Mesenchymal stem cell (in vitro differentiated cells and primary cell): ENCODE measurements at regions not wholly inside any gene's neighbourhood (a gene's known extent, or its start where the extent isn't known, plus 50 kb on each side); places are given as distances from the start of the nearest gene placed in this dataset.
A peak's percentile ranks its signal among the peaks of the same experiment; 100 is the strongest.

Source experiments
- DNase-seq: peaks from one replicate; pipeline ENCODE4 v3.0.0-alpha.2; 2013
- H2AFZ ChIP-seq: one replicate; pipeline ENCODE4 v1.6.1; 2013; ENCODE audit warnings: low read depth, mild to moderate bottlenecking, control low read depth, inconsistent platforms, low read length, moderate library complexity
- H2AK5ac ChIP-seq: 2 replicates; pipeline ENCODE4 v1.6.1; 2013; ENCODE audit warnings: low read length, moderate library complexity, mild to moderate bottlenecking, inconsistent platforms; ENCODE audit not compliant: severe bottlenecking
- H2BK120ac ChIP-seq: one replicate; pipeline ENCODE4 v1.6.1; 2013; ENCODE audit warnings: low read depth, mild to moderate bottlenecking, inconsistent platforms, low read length, moderate library complexity
- H2BK12ac ChIP-seq, 2 experiments: one replicate each; pipeline ENCODE4 v1.6.1; 2013; ENCODE audit warnings: inconsistent platforms in 2 of 2, low read length in 2 of 2, mild to moderate bottlenecking in 2 of 2, moderate library complexity in 2 of 2, control low read depth in 1 of 2
- H2BK15ac ChIP-seq: one replicate; pipeline ENCODE4 v1.6.1; 2013; ENCODE audit warnings: mild to moderate bottlenecking, low read depth, inconsistent platforms; ENCODE audit not compliant: poor library complexity, severe bottlenecking
- H2BK5ac ChIP-seq: 2 replicates; pipeline ENCODE4 v1.6.1; 2013; ENCODE audit warnings: low read depth, mild to moderate bottlenecking, low read length, control low read depth, inconsistent platforms; ENCODE audit not compliant: poor library complexity, severe bottlenecking
- H3K14ac ChIP-seq, 2 experiments: one replicate each; pipeline ENCODE4 v1.6.1; 2013; ENCODE audit warnings: inconsistent platforms in 2 of 2, low read length in 2 of 2, control low read depth in 1 of 2, mild to moderate bottlenecking in 1 of 2, moderate library complexity in 1 of 2
- H3K18ac ChIP-seq, 2 experiments: one replicate each; pipeline ENCODE4 v1.6.1; 2013; ENCODE audit warnings: inconsistent platforms in 2 of 2, low read length in 2 of 2, control low read depth in 1 of 2, low read depth in 1 of 2, mild to moderate bottlenecking in 1 of 2
- H3K23ac ChIP-seq, 2 experiments: one replicate each; pipeline ENCODE4 v1.6.1; 2013; ENCODE audit warnings: inconsistent platforms in 2 of 2, low read length in 2 of 2, mild to moderate bottlenecking in 2 of 2, moderate library complexity in 2 of 2, control low read depth in 1 of 2
- H3K27ac ChIP-seq: 2 replicates; pipeline ENCODE4 v1.5.1; 2013; ENCODE audit warnings: mild to moderate bottlenecking, moderate library complexity, low read length, control low read depth, inconsistent platforms; ENCODE audit not compliant: poor library complexity, severe bottlenecking
- H3K27me3 ChIP-seq, 2 experiments: 2 replicates each; pipeline versions ENCODE4 v1.6.1 to v1.7.0; 2013; ENCODE audit warnings: low read length in 2 of 2, mild to moderate bottlenecking in 2 of 2, moderate library complexity in 2 of 2, control low read depth in 1 of 2, inconsistent platforms in 1 of 2; ENCODE audit not compliant: control insufficient read depth in 1 of 2, insufficient read depth in 1 of 2
- H3K36me3 ChIP-seq, 2 experiments: 2 replicates each; pipeline versions ENCODE4 v1.6.1 to v1.7.0; 2013; ENCODE audit warnings: low read length in 2 of 2, control low read depth in 1 of 2, inconsistent platforms in 1 of 2, low read depth in 1 of 2, mild to moderate bottlenecking in 1 of 2; ENCODE audit not compliant: insufficient read depth in 2 of 2, control insufficient read depth in 1 of 2
- H3K4ac ChIP-seq, 2 experiments: one replicate each; pipeline ENCODE4 v1.6.1; 2013; ENCODE audit warnings: inconsistent platforms in 2 of 2, low read length in 2 of 2, mild to moderate bottlenecking in 2 of 2, moderate library complexity in 2 of 2, control low read depth in 1 of 2, low read depth in 1 of 2
- H3K4me1 ChIP-seq: 2 replicates; pipeline ENCODE4 v1.6.1; 2013; ENCODE audit warnings: low read depth, low read length, control low read depth; ENCODE audit not compliant: control insufficient read depth, insufficient read depth
- H3K4me2 ChIP-seq: 2 replicates; pipeline ENCODE4 v1.6.1; 2013; ENCODE audit warnings: low read length, mild to moderate bottlenecking, inconsistent platforms; ENCODE audit not compliant: poor library complexity, severe bottlenecking
- H3K4me3 ChIP-seq, 2 experiments: 2 replicates each; pipeline versions ENCODE4 v1.5.1 to v1.7.0; 2013; ENCODE audit warnings: low read length in 2 of 2, mild to moderate bottlenecking in 2 of 2, control low read depth in 1 of 2, low read depth in 1 of 2; ENCODE audit not compliant: insufficient read depth in 1 of 2
- H3K79me1 ChIP-seq: replicated peaks from 2 replicates; pipeline ENCODE4 v1.6.1; 2013; ENCODE audit warnings: mild to moderate bottlenecking, control low read depth, low read length, inconsistent platforms; ENCODE audit not compliant: poor library complexity, severe bottlenecking
- H3K9ac ChIP-seq: 2 replicates; pipeline ENCODE4 v1.7.0; 2013; ENCODE audit warnings: mild to moderate bottlenecking, low read length, moderate library complexity
- H3K9me3 ChIP-seq: 2 replicates; pipeline ENCODE4 v1.7.0; 2013; ENCODE audit warnings: mild to moderate bottlenecking, low read length; ENCODE audit not compliant: control insufficient read depth
- H4K8ac ChIP-seq: one replicate; pipeline ENCODE4 v1.6.1; 2013; ENCODE audit warnings: inconsistent platforms, mild to moderate bottlenecking, low read length, moderate library complexity
- H4K91ac ChIP-seq: one replicate; pipeline ENCODE4 v1.6.1; 2013; ENCODE audit warnings: mild to moderate bottlenecking, low read length, inconsistent platforms
- WGBS: methylation state at CpG from one replicate; pipeline ENCODE4 v1.1.7; 2013; ENCODE audit warnings: mixed read lengths; 5-methylcytosine and 5-hydroxymethylcytosine counted together

DNA sequence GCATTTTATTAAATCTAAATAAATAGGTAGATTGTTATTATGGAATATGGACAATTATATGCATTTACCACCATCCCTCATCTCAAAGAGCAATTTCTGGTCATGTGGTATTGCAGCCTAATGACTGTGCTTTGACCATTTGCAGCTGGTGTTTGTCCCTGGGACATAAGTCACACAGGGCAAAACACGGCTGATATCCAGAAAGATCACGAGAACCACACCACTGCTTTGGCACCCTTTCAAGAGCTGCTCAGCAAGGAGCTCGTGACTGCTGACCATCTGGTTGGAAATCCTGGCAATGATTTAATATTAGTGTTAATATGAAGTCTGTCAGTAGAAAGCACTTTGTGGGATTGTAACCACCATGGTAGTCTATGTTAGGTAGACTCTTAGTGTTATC lies 545.0 kb downstream of the GBA3 start:
- no peak overlapping the region for H2BK15ac ChIP-seq
- no peak overlapping the region for H3K4me2 ChIP-seq
- H2BK120ac ChIP-seq: no peak overlapping the region
- H3K36me3 ChIP-seq: no peaks in the 10 kb centered on the region
- no peak overlapping the region for H4K91ac ChIP-seq
- H3K4ac ChIP-seq: no peak overlapping the region
- no peak overlapping the region for H3K27ac ChIP-seq
- no peaks in the 10 kb centered on the region for H3K27me3 ChIP-seq
- WGBS: 74% methylated on average over 3 of the region's 3 CpGs
- H2AFZ ChIP-seq: no peak overlapping the region
- no peak overlapping the region for H2BK5ac ChIP-seq
- no peaks in the 10 kb centered on the region for H3K79me1 ChIP-seq
- H3K9me3 ChIP-seq: no peaks in the 10 kb centered on the region
- no peak for DNase-seq
- H3K23ac ChIP-seq: no peak overlapping the region
- peaks cover 1% of the 10 kb centered on the region for H3K4me1 ChIP-seq
- no peak overlapping the region for H2AK5ac ChIP-seq
- H3K14ac ChIP-seq: no peak overlapping the region
- H3K4me3 ChIP-seq: no peak overlapping the region
- H2BK12ac ChIP-seq: no peak overlapping the region
- no peak overlapping the region for H4K8ac ChIP-seq
- H3K18ac ChIP-seq: no peak overlapping the region
- H3K9ac ChIP-seq: no peak overlapping the region

DNA sequence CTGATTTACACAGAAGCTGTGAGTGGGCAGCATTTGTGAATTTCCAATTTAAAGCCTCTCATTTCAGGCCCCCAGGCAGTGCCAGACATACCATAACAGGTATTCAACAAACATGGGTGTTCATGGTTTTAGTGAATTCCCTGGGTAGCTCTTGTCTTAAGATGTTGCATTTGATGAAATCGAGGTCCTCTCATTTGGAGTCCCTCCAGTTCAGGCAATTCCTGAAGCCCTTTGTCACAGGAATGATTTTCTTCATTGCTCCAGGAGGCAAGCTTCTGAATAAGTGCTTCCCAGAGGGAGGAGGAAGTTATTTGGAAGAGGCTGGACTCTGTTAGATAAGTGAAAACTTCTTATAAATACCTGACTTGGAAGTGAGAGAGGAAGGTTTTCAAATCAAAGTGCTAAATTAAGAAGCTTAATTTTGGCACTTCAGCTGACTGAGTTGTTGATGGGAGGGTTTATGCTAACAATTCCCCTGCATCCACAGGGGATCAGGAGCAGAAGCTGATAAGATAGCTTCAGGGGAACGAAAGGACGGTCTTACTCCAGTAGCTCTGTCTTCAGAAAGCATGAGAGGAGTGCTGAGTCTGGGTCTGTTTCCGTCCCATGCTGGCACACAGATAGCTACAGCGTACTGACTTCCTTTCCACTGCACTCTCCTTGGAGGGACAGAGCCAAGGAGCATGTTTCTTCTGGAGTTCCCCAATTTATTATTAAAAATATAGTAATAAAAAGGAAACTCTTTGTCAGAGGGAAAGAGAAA lies 543.1 kb downstream of the GBA3 start:
- no peak overlapping the region for H2BK5ac ChIP-seq
- H3K9me3 ChIP-seq: no peaks in the 10 kb centered on the region
- H3K4me1 ChIP-seq: no peaks in the 10 kb centered on the region
- H2BK15ac ChIP-seq: no peak overlapping the region
- H2AFZ ChIP-seq: no peak overlapping the region
- no peak overlapping the region for H3K27ac ChIP-seq
- peak overlapping the region in 1 of 2 experiments; percentile 23 for H3K4me3 ChIP-seq
- H3K14ac ChIP-seq: no peak overlapping the region
- DNase-seq: no peak
- peak overlapping the region; percentile 9 for H3K9ac ChIP-seq
- H4K91ac ChIP-seq: no peak overlapping the region
- no peak overlapping the region for H3K4me2 ChIP-seq
- H2BK12ac ChIP-seq: no peak overlapping the region
- H3K27me3 ChIP-seq: no peaks in the 10 kb centered on the region
- H3K36me3 ChIP-seq: no peaks in the 10 kb centered on the region
- no peaks in the 10 kb centered on the region for H3K79me1 ChIP-seq
- no peak overlapping the region for H3K4ac ChIP-seq
- H2BK120ac ChIP-seq: no peak overlapping the region
- H3K18ac ChIP-seq: no peak overlapping the region
- no peak overlapping the region for H3K23ac ChIP-seq
- 8% methylated on average over 4 of the region's 5 CpGs for WGBS
- H2AK5ac ChIP-seq: no peak overlapping the region
- H4K8ac ChIP-seq: no peak overlapping the region

DNA sequence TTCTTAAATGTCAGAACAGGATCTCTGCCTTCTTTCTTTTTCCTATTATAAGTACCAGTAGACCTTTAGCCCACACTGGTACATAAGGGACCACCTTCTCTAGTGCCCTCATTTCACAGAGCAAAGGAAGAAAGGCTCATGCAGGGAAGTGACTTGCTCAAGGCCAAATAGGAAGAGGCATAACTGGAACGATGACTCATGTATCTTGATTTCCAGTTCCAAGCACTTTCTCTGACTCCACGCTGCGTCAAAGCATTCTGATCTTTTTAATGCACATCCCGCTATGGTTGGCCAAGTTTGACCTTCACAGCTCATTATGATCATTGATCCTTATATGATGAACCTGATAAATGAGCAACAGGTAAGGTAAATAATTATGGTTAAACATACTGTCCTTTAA lies 542.0 kb downstream of the GBA3 start:
- H2BK120ac ChIP-seq: no peak overlapping the region
- no peak overlapping the region for H3K4me2 ChIP-seq
- no peaks in the 10 kb centered on the region for H3K36me3 ChIP-seq
- H3K18ac ChIP-seq: no peak overlapping the region
- no peak for DNase-seq
- no peak overlapping the region for H3K4ac ChIP-seq
- H3K9ac ChIP-seq: no peak overlapping the region
- H3K4me3 ChIP-seq: no peak overlapping the region
- H3K23ac ChIP-seq: no peak overlapping the region
- 87% methylated on average over 4 of the region's 4 CpGs for WGBS
- H2AK5ac ChIP-seq: no peak overlapping the region
- no peak overlapping the region for H4K91ac ChIP-seq
- H2BK15ac ChIP-seq: no peak overlapping the region
- no peaks in the 10 kb centered on the region for H3K4me1 ChIP-seq
- no peak overlapping the region for H3K14ac ChIP-seq
- no peak overlapping the region for H2BK5ac ChIP-seq
- H3K79me1 ChIP-seq: no peaks in the 10 kb centered on the region
- H3K27ac ChIP-seq: no peak overlapping the region
- H2BK12ac ChIP-seq: no peak overlapping the region
- H3K9me3 ChIP-seq: no peaks in the 10 kb centered on the region
- no peak overlapping the region for H4K8ac ChIP-seq
- no peaks in the 10 kb centered on the region for H3K27me3 ChIP-seq
- H2AFZ ChIP-seq: no peak overlapping the region

DNA sequence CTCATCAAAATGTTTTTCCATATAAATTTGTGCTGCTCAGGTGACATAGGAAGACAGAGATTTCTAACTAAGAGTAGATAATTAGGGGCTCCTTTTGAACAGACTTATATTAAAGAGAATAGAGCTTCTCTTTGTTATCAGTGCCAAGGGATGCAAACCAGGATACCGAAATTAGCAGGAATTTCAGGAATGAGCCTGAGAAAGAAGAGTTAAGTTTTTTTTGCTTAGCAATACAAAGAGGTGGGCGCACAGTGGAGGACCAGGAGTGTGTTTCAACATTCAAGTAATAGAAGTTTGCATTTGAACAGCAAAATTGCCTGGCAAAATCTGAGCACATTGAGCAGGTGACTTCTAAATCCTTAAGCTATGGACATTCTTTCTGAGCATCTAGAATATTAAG lies 541.3 kb downstream of the GBA3 start:
- no peaks in the 10 kb centered on the region for H3K4me1 ChIP-seq
- no peak overlapping the region for H2AK5ac ChIP-seq
- no peak overlapping the region for H2BK15ac ChIP-seq
- no peak overlapping the region for H3K18ac ChIP-seq
- no peak for DNase-seq
- H3K4me2 ChIP-seq: no peak overlapping the region
- no peak overlapping the region for H3K23ac ChIP-seq
- H2BK12ac ChIP-seq: no peak overlapping the region
- no peak overlapping the region for H3K4ac ChIP-seq
- H2AFZ ChIP-seq: no peak overlapping the region
- H4K91ac ChIP-seq: no peak overlapping the region
- no peaks in the 10 kb centered on the region for H3K79me1 ChIP-seq
- no peak overlapping the region for H4K8ac ChIP-seq
- no peak overlapping the region for H2BK120ac ChIP-seq
- H2BK5ac ChIP-seq: no peak overlapping the region
- H3K27me3 ChIP-seq: no peaks in the 10 kb centered on the region
- 40% methylated on average over 2 of the region's 2 CpGs for WGBS
- H3K9ac ChIP-seq: no peak overlapping the region
- H3K14ac ChIP-seq: no peak overlapping the region
- no peaks in the 10 kb centered on the region for H3K9me3 ChIP-seq
- H3K4me3 ChIP-seq: no peak overlapping the region
- no peak overlapping the region for H3K27ac ChIP-seq
- H3K36me3 ChIP-seq: no peaks in the 10 kb centered on the region
